Urothelium cell line (cell line): ENCODE measurements at regions not wholly inside any gene's neighbourhood (a gene's known extent, or its start where the extent isn't known, plus 50 kb on each side); places are given as distances from the start of the nearest gene placed in this dataset.

Experiments
- DNase-seq: peaks from one replicate; pipeline ENCODE4 v3.0.0; 2011; ENCODE audit warnings: low spot score, mixed read lengths
- FAIRE-seq: peaks from 2 replicates; lab custom pipeline; 2011; peaks lifted over from hg19 to GRCh38; lab: Jason Lieb, UNC

- FAIRE-seq (no peak), DNase-seq (no peak)
These were observed 50.0 kb upstream of the DOCK9 start for GRCh38 chr13:99027661-99028425.

GRCh38 chr13:99028890-99029289 is 51.0 kb upstream of the DOCK9 start:
- DNase-seq = no peak
- FAIRE-seq = no peak

- DNase-seq (no peak), FAIRE-seq (no peak)
These were observed 51.7 kb upstream of the DOCK9 start for GRCh38 chr13:99029576-99029975.

GRCh38 chr13:99030326-99030725 is 52.5 kb upstream of the DOCK9 start:
- DNase-seq (no peak), FAIRE-seq (no peak)

- DNase-seq (no peak), FAIRE-seq (no peak)
These were observed 54.0 kb upstream of the DOCK9 start for GRCh38 chr13:99031832-99032231.

GRCh38 chr13:99033814-99034213 is 56.0 kb upstream of the DOCK9 start:
- no peak for FAIRE-seq
- no peak for DNase-seq

- DNase-seq (no peak), FAIRE-seq (no peak)
These were observed 56.6 kb upstream of the DOCK9 start for GRCh38 chr13:99034333-99035085.

- DNase-seq = no peak
- FAIRE-seq = no peak
These were observed 57.9 kb upstream of the DOCK9 start for GRCh38 chr13:99035715-99036114.

- DNase-seq = no peak
- no peak for FAIRE-seq
These were observed 59.9 kb upstream of the DOCK9 start for GRCh38 chr13:99037756-99038155.

GRCh38 chr13:99039718-99040280 is 61.9 kb upstream of the DOCK9 start:
- FAIRE-seq (no peak), DNase-seq (no peak)

GRCh38 chr13:99040536-99041131 is 62.8 kb upstream of the DOCK9 start:
- DNase-seq = no peak
- no peak for FAIRE-seq

- FAIRE-seq = no peak
These were observed 63.5 kb upstream of the DOCK9 start for GRCh38 chr13:99041337-99041736.

GRCh38 chr13:99041788-99042187 is 63.9 kb upstream of the DOCK9 start:
- FAIRE-seq (no peak), DNase-seq (no peak)

More at GRCh38 chr13:99041337-99041736, 63.5 kb upstream of the DOCK9 start:
- no peak for DNase-seq

GRCh38 chr13:99042521-99043250 is 64.8 kb upstream of the DOCK9 start:
- no peak for FAIRE-seq
- DNase-seq = no peak

- DNase-seq = no peak
- no peak for FAIRE-seq
These were observed 66.0 kb upstream of the DOCK9 start for GRCh38 chr13:99043831-99044231.

- DNase-seq (no peak), FAIRE-seq (no peak)
These were observed 66.9 kb upstream of the DOCK9 start for GRCh38 chr13:99044764-99045163.

- FAIRE-seq = no peak
- no peak for DNase-seq
These were observed 67.5 kb upstream of the DOCK9 start for GRCh38 chr13:99045396-99045795.

- no peak for FAIRE-seq
- no peak for DNase-seq
These were observed 69.0 kb upstream of the DOCK9 start for GRCh38 chr13:99046851-99047250.

- DNase-seq (no peak), FAIRE-seq (no peak)
These were observed 73.2 kb upstream of the DOCK9 start for GRCh38 chr13:99050983-99051488.

GRCh38 chr13:99051768-99052455 is 74.0 kb upstream of the DOCK9 start:
- no peak for FAIRE-seq
- no peak for DNase-seq
